Type B pancreatic cell (in vitro differentiated cells): ENCODE measurements at regions not wholly inside any gene's neighbourhood (a gene's known extent, or its start where the extent isn't known, plus 50 kb on each side); places are given as distances from the start of the nearest gene placed in this dataset.

ENCODE experiments used
- DNase-seq: peaks from one replicate; pipeline ENCODE4 v3.0.0; 2021; ENCODE audit warnings: mixed read lengths; ENCODE audit not compliant: unreplicated experiment; ENCODE audit errors: extremely low spot score
- H3K27ac Mint-ChIP-seq: 2 replicates; pipeline ENCODE4 v1.8.0; 2021; ENCODE audit warnings: mild to moderate bottlenecking, mixed read lengths
- H3K27me3 Mint-ChIP-seq: 2 replicates; pipeline ENCODE4 v1.8.0; 2021; ENCODE audit warnings: mixed read lengths
- H3K36me3 Mint-ChIP-seq: 2 replicates; pipeline ENCODE4 v1.8.0; 2021; ENCODE audit warnings: mixed read lengths
- H3K4me1 Mint-ChIP-seq: one replicate; pipeline ENCODE4 v1.8.0; 2021; ENCODE audit warnings: mixed read lengths; ENCODE audit not compliant: unreplicated experiment
- H3K4me3 Mint-ChIP-seq: 2 replicates; pipeline ENCODE4 v1.8.0; 2021; ENCODE audit warnings: mild to moderate bottlenecking, mixed read lengths
- H3K9me3 Mint-ChIP-seq: 2 replicates; pipeline ENCODE4 v1.8.0; 2021; ENCODE audit warnings: mixed read lengths
- TF ChIP-seq, protein P1 (sequence below): fragments of 200-600 bp; sonication (generic); conservative IDR thresholded peaks from 2 replicates; pipeline ENCODE4 v1.5.0; 2021; ENCODE audit warnings: antibody characterized with exemption, mild to moderate bottlenecking

GRCh38 chr2:107727318-107727717 is 99.4 kb upstream of the RGPD4 start:
- TF ChIP-seq, protein P1, sequence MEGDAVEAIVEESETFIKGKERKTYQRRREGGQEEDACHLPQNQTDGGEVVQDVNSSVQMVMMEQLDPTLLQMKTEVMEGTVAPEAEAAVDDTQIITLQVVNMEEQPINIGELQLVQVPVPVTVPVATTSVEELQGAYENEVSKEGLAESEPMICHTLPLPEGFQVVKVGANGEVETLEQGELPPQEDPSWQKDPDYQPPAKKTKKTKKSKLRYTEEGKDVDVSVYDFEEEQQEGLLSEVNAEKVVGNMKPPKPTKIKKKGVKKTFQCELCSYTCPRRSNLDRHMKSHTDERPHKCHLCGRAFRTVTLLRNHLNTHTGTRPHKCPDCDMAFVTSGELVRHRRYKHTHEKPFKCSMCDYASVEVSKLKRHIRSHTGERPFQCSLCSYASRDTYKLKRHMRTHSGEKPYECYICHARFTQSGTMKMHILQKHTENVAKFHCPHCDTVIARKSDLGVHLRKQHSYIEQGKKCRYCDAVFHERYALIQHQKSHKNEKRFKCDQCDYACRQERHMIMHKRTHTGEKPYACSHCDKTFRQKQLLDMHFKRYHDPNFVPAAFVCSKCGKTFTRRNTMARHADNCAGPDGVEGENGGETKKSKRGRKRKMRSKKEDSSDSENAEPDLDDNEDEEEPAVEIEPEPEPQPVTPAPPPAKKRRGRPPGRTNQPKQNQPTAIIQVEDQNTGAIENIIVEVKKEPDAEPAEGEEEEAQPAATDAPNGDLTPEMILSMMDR: no peak
- no peaks in the 10 kb centered on the region for H3K36me3 Mint-ChIP-seq
- H3K9me3 Mint-ChIP-seq: no peaks in the 10 kb centered on the region
- DNase-seq: no peak
- H3K4me1 Mint-ChIP-seq: no peaks in the 10 kb centered on the region
- no peak overlapping the region for H3K4me3 Mint-ChIP-seq
- no peak overlapping the region for H3K27ac Mint-ChIP-seq
- peaks cover 2% of the 10 kb centered on the region for H3K27me3 Mint-ChIP-seq

DNA sequence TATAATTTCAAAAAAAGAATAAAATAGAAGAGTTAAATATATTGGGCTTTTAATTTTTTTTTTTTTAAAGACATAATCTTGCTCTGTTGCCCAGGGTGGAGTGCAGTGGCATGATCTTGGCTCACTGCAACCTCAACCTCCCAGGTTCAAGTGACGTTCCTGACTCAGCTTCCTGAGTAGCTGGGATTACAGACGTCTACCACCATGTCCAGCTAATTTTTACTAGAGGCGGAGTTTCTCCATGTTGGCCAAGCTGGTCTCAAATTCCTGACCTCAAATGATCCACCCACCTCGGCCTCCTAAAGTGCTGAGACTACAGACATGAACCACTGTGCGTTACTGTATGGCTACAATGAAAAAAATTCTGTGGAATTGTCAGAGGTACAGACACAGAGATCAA is 98.1 kb upstream of the RGPD4 start:
- Mint-ChIP-seq H3K27ac (no peak overlapping the region), H3K27me3 (peaks cover 2% of the 10 kb centered on the region), H3K4me1 (no peaks in the 10 kb centered on the region), H3K9me3 (no peaks in the 10 kb centered on the region), H3K4me3 (no peak overlapping the region), H3K36me3 (no peaks in the 10 kb centered on the region)
- TF ChIP-seq, protein P1: no peak
- no peak for DNase-seq

- H3K27ac Mint-ChIP-seq: no peak overlapping the region
- no peak for DNase-seq
- no peaks in the 10 kb centered on the region for H3K4me1 Mint-ChIP-seq
- TF ChIP-seq, protein P1: no peak
- H3K36me3 Mint-ChIP-seq: no peaks in the 10 kb centered on the region
- H3K4me3 Mint-ChIP-seq: no peak overlapping the region
- peaks cover 2% of the 10 kb centered on the region for H3K27me3 Mint-ChIP-seq
- no peaks in the 10 kb centered on the region for H3K9me3 Mint-ChIP-seq
These were observed 97.3 kb upstream of the RGPD4 start for GRCh38 chr2:107729440-107729839.

GRCh38 chr2:107730898-107731297 is 95.8 kb upstream of the RGPD4 start:
- Mint-ChIP-seq H3K4me1 (no peaks in the 10 kb centered on the region), H3K36me3 (no peaks in the 10 kb centered on the region), H3K4me3 (no peak overlapping the region), H3K27me3 (peaks cover 2% of the 10 kb centered on the region), H3K27ac (no peak overlapping the region), H3K9me3 (no peaks in the 10 kb centered on the region)
- TF ChIP-seq, protein P1: no peak
- no peak for DNase-seq

DNA sequence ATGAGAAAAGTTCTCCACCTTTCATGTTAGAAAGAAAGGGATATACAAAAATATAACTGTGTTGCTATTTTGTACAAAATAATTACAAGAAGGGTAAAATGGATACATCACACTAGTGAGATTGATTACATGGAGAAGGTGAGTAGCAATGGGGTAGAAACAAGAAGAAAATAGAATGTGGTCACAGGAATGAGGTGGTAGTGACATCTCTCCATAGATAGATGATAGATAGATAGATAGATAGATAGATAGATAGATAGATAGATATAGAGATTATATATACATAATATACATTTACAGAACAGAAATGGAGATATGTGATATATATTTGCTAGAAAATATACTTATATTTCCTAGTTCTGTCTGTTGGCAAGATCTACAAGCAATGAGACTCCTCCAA is 95.3 kb upstream of the RGPD4 start:
- Mint-ChIP-seq H3K27ac (no peak overlapping the region), H3K4me1 (no peaks in the 10 kb centered on the region), H3K36me3 (no peaks in the 10 kb centered on the region), H3K4me3 (no peak overlapping the region), H3K27me3 (peaks cover 2% of the 10 kb centered on the region), H3K9me3 (no peaks in the 10 kb centered on the region)
- TF ChIP-seq, protein P1: no peak
- DNase-seq: no peak

DNA sequence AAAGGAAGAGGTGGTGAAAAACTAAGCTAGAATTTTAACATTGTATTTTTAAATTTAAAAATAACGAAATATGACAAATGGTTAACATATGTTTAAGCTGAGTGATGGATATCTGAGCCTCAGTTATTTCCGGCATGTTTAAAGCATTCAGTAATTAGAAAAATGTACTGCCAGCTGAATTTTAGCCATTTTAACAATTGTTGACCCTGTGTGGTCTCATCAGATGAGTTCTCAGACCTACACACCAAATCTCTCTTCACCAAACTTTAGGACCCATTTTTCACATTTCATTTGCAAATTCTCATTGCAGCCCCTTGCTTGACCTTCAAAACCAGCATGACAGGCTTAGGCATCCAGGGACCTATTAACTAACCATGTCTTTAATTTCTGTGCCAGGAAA is 91.5 kb upstream of the RGPD4 start:
- TF ChIP-seq, protein P1: no peak
- Mint-ChIP-seq H3K4me1 (peaks cover 7% of the 10 kb centered on the region), H3K36me3 (no peaks in the 10 kb centered on the region), H3K27me3 (peaks cover 16% of the 10 kb centered on the region), H3K9me3 (peaks cover 5% of the 10 kb centered on the region), H3K4me3 (no peak overlapping the region), H3K27ac (no peak overlapping the region)
- no peak for DNase-seq
